Neural progenitor cell (in vitro differentiated cells): ENCODE measurements at regions not wholly inside any gene's neighbourhood (a gene's known extent, or its start where the extent isn't known, plus 50 kb on each side); places are given as distances from the start of the nearest gene placed in this dataset.
"Not testable (repeated sequence)": the region's sequence is repeated elsewhere in the genome, so short reads cannot be mapped to it uniquely, and the experiment has no call there.

ENCODE experiments used
- CTCF ChIP-seq: fragments of 200-600 bp; sonication (generic); IDR thresholded peaks from 2 replicates; pipeline ENCODE4 v1.5.1; 2017; ENCODE audit warnings: antibody characterized with exemption, mild to moderate bottlenecking
- EZH2 ChIP-seq: fragments of 200-600 bp; sonication (generic); IDR thresholded peaks from 2 replicates; pipeline ENCODE4 v1.6.1; 2017; ENCODE audit warnings: antibody characterized with exemption, mild to moderate bottlenecking, moderate library complexity

- TF ChIP-seq CTCF, EZH2: not testable (repeated sequence)
These were observed 150.6 kb downstream of the NBPF8 start for GRCh38 chr1:120565396-120565795.
